NCI-H526 treated with DMSO at 0.1 percent for 48 hours (cell line): ENCODE measurements at regions not wholly inside any gene's neighbourhood (a gene's known extent, or its start where the extent isn't known, plus 50 kb on each side); places are given as distances from the start of the nearest gene placed in this dataset.
"Not testable (repeated sequence)": the region's sequence is repeated elsewhere in the genome, so short reads cannot be mapped to it uniquely, and the experiment has no call there.

Experiments
- DNase-seq: peaks from one replicate; lab custom pipeline; 2025; lab: John Stamatoyannopoulos, UW

DNA sequence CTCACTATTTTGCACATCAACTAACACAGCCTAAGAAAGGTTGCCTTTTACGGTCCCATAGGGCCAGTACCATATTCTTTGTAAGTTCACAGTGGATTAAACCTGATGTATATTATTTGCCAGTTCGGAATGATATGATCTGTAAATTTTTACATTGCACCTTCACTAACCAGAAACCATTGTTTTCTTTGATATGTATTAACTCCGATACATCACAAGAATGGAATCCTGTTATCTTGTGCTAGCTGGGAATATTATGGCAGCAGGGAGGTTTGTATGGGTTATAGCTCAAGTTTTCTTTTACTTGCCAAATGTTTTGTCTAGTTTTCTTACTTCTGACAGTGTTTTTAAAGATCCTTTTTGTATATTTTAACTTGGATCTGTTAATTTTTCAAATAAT lies 51.4 kb upstream of the S1PR1 start:
- no peak for DNase-seq

- DNase-seq, result no peak
These were observed 53.5 kb upstream of the S1PR1 start for GRCh38 chr1:101183388-101183699.

- DNase-seq, result no peak
These were observed 54.0 kb upstream of the S1PR1 start for GRCh38 chr1:101182627-101183387.

- no peak for DNase-seq
These were observed 54.9 kb upstream of the S1PR1 start for GRCh38 chr1:101181930-101182329.

- DNase-seq, result no peak
These were observed 57.9 kb upstream of the S1PR1 start for GRCh38 chr1:101178688-101179491.

- no peak for DNase-seq
These were observed 58.5 kb upstream of the S1PR1 start for GRCh38 chr1:101178341-101178687.

DNA sequence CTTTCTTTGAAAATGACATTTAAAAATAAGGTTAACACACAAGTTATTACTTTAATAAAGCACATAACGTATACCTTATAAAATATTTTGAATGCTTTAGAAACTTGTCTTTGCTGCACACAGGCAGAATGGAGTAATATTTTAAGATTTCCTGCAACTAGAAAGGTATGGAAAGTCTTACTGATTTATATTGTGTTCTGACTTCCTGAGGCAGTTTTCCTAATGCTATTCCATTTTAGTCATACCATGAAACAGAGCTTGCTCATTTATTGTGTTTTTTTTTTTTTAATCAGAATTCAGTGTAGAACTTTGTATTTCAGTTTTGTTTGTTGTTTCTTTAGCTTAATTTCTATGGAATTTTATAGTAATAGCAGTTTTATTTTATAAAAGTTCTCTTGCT lies 60.9 kb upstream of the S1PR1 start:
- DNase-seq, result no peak

GRCh38 chr1:101175466-101175865 lies 61.4 kb upstream of the S1PR1 start:
- no peak for DNase-seq

DNA sequence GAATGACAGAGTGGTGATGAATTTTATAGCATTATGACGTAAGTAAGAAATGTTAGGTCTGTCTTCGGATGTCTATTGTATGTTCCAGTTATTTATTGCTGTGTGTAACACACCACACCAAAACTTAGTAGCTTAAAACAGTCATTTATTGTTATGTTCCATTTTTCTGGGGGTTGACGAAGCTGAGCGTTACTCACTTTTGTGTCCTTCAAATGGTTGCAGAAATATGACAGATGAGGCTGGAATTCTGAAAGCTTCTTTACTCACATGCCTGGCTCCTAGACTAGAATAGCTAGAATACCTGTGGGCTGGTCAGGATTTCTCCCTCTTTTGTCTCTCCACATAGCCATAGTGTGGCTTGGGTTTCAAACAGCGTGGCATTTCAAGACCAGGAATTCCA lies 62.1 kb upstream of the S1PR1 start:
- DNase-seq, result no peak

DNA sequence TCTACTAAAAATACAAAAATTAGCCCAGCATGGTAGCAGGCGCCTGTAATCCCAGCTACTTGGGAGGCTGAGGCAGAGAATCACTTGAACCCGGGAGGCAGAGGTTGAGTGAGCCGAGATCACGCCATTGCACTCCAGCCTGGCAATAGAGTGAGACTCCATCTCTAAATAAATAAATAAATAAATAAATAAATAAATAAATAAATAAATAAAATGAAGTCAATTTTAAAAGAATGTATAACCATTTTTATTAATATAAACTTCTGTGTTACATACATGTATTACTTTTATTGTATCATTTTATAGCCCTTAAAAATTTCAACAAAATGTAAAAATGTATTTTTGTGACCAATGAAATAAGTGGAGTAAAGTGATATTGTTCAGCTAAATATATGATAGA lies 62.5 kb upstream of the S1PR1 start:
- not testable (repeated sequence) for DNase-seq

GRCh38 chr1:101170506-101171050 lies 66.2 kb upstream of the S1PR1 start:
- DNase-seq, result no peak

GRCh38 chr1:101167891-101168290 lies 68.9 kb upstream of the S1PR1 start:
- no peak for DNase-seq

DNA sequence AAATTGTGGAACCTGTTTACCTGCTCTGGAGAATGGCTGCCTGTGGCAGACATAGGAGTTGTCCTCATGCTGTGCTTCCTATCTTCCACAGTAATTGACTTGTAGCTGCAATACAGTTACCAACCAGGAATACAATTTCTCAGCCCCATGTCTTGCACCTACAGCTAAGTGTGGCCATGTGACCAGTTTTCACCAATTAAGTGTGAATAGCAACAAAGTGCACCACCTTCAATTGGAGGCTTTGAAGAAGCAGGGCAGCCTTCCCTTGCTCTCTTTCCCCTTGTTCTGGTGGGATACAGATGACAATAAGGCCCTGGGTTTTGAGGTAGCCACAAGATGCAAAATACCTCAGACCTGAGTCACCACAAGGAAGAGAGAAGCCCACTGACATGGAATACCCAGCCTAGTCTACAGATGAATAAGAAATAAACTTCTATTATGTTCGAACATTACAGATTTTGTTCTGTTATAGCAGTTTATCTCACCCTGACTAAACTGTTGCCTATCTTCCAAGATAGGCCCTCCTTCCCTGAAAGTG lies 70.2 kb upstream of the S1PR1 start:
- DNase-seq, result no peak

DNA sequence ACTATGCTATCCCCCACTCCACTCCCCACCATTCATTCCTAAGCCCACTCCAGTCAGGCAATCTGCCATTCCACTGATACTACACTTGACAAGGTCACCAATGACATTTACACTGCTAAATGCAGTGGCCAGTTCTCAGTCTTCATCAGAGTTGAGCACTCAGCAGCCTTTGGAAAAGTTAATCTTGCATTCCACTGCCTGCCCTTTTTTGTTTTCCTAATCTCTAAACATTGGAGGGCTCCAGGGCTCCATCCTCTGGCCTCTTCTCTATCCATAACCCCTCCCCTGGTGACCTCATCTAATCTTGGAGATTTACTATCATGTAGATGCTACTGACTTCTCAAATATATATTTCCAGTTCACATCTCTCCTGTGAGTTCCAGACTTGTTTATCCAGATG lies 70.9 kb upstream of the S1PR1 start:
- no peak for DNase-seq

DNA sequence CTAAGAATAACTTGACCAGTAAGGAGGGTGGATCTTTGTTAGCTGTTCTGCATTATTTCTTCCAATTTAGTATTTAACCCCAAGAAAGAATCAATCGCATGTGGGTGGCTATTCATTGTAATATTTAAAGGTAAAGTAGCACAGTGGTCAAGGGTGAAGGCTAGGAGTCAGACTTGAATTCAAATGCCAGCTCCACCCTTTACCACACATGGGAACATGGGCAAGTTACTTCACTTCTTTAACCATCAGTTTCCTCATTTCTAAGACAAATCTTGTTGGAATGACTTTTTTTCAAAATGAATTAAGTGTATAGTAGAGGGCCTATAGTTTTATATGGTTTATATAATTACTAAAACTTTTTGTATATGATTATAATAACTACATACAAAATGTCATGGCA lies 71.3 kb upstream of the S1PR1 start:
- no peak for DNase-seq

GRCh38 chr1:101164776-101165175 lies 72.0 kb upstream of the S1PR1 start:
- DNase-seq, result no peak

- DNase-seq, result no peak
These were observed 73.8 kb upstream of the S1PR1 start for GRCh38 chr1:101162736-101163735.

- no peak for DNase-seq
These were observed 74.5 kb upstream of the S1PR1 start for GRCh38 chr1:101162300-101162699.

DNA sequence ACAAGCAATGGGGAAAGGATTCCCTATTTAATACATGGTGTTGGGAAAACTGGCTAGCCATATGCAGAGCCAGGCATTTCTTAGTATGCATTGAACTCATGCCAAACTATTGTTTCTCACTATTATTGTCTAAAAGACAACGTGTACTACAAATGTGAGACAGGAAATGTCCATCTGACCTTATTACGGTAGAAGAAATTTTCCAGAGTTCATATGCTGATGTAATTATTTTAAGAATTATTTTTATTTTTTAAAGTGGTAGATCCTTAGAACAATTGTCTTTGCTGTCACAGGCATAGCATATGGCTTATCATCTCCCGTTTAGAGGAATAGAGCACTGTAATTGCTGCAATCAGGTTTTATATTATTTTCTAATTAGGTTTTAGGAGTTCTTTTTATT lies 75.2 kb upstream of the S1PR1 start:
- no peak for DNase-seq

DNA sequence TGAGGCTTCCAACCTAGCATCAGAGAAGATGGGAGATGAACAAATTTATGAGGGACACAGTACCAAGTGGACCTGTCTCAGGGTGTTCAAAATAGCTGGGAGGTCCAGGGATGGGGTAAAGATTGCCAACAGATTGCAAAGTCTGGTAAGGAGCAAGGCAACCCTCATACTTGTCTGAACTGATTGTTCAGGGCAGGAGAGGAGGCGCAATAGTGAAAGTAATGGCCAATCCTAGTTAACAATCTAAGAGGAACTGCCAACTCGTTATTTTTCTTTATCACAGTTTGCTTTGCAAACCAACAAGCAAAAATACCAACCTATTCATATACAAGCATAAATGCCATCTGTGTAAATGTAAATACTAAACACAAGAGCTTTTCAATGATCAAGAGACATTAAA lies 78.4 kb upstream of the S1PR1 start:
- no peak for DNase-seq

DNA sequence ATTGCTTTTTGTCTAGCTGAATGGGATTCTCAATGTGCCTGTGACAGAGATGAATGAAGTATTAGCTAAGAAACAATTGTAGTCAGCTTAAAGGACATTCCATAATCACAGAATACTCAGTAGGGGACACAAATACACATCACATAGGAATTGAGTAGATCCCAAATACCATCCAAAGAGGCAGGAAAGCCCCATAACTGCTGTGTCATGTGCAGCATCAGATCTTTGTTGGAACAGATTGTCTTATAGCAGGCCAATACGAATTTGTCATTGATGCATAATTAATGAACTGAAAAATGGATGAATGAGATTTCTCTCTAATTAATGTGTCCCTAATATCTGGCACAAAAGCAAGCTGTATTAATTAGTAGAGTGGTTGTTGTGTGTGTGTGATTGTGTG lies 82.3 kb upstream of the S1PR1 start:
- no peak for DNase-seq

GRCh38 chr1:101153692-101154091 lies 83.1 kb upstream of the S1PR1 start:
- DNase-seq, result no peak
